NOMO-1 treated with DMSO at 0.1 percent for 48 hours (cell line): ENCODE measurements at regions not wholly inside any gene's neighbourhood (a gene's known extent, or its start where the extent isn't known, plus 50 kb on each side); places are given as distances from the start of the nearest gene placed in this dataset.

ENCODE experiments used
- DNase-seq: peaks from one replicate; lab custom pipeline; 2025; ENCODE audit not compliant: unreplicated experiment; lab: John Stamatoyannopoulos, UW

DNA sequence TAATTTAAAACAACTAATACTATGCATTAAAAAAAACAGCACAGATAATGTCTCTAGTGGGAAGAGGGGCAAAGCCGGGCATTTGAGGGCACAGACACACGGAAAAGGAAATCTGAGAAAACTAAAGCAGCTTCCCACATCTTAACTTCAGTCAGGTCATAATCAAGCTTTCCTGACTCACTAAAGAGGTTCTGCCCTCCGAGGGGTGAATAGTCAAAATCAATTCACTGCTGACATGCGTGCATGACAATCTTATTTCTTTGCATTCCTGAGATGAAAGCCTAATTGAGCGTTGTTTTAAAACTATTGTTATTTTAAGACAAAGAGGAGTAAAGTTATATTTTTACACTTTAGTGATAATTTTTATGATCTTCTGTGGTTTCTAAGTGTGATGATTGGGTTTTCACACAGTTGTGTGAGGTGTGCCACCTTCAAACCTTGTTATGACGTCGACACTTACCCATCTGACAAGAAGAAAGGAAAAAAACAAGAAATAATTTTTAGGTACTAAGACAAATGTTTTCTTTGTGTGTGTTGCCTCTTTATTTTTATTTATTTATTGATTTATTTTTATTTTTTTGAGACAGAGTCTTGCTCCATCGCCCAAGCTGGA, 90.9 kb downstream of the GATA6 start:
- no peak for DNase-seq

DNA sequence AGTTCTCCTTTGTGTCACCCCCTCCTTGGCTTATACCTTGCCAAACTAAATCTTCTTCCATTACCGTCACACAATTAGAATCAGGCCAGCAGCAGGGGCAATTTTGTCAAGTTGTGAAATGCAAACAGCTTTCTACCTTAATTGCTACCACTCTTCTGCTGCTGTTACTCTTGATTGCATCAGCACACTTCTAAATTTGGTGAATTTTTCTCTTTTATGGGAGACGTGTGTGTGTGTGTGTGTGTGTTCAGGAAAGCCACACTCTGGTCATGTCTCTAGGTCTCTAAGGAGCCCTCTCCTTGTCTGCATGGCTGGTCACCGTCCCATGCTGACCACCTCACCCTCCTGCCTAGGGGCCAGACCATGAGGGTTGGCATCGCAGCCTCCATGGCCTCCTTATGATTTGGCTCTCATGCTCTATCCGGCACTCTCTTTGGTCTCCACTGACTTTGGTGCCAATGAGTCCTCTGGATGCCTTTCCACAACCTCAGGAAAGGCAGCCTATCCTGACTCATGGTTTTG, 87.7 kb downstream of the GATA6 start:
- DNase-seq: peak; percentile 81

DNA sequence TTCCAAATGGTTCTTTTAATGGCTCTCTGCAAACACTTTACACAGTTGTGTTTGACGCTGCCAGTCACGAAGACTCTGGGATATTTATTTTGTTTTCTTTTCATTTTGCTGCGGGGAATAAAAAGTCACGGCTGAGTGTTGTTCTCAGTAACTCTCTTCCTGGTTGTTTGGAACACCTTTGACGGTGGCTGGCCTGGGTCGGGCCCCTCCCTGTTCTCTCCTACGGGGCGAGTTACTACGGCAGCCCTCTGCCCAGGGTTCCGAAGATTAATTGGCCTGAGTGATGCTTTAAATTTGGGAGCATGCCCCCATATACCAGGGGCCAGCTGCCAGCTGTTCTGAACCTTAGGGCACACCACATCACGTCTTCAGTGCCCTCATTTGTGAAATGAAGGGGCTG, 84.7 kb downstream of the GATA6 start:
- DNase-seq: no peak

DNA sequence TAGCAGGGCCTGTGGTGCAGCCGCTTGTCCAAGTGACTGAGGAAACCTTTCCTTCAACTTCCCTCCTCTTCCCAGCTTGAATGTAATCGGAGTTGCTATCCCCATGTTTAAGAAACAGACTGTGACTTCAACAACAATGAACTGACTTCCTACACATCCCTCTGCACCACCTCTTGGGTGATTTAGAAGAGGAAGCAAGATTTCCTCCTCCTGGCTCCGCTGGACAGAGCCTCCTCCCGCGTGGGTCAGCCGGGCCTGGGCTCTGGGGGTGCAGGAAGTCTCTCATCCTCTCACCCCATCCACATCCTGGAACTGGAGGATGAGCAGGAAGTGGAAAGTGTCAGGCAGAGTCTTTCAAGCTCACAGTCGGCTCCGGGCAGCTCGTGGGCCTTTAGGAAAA, 84.3 kb downstream of the GATA6 start:
- DNase-seq: no peak

DNA sequence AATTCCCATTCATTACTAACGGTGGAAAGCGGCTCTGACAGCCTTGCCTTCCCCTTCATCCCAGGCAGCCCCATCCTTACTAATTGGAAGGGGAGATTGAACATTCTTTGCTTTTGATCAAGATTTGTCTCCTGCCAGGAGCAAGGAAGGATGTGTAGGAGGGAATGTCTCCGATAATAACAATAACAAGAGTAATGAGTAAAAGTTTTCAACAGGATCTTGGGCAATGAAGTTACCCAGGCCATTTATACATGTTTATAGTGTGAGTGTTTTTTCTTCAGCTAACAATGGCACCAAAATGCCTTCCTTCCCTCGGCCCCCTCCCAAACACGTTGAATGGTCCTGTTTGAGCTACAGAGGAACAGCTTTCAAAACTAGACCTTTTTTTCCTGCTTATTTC, 83.8 kb downstream of the GATA6 start:
- DNase-seq: no peak
